Kidney (tissue), 13 donors: ENCODE measurements at regions not wholly inside any gene's neighbourhood (a gene's known extent, or its start where the extent isn't known, plus 50 kb on each side); places are given as distances from the start of the nearest gene placed in this dataset.

Experiments used
- DNase-seq, 5 donors: peaks; one replicate each; pipeline ENCODE4 v3.0.0-alpha.2; 2013 to 2020
- FAIRE-seq: peaks from 2 replicates; lab custom pipeline; 2012; peaks lifted over from hg19 to GRCh38; lab: Jason Lieb, UNC
- H3K27ac ChIP-seq, 2 donors: one replicate each; pipeline ENCODE4 v1.7.0; 2013; ENCODE audit warnings: low read depth in 2 of 2, low read length in 2 of 2, inconsistent platforms in 1 of 2
- H3K27me3 ChIP-seq: one replicate; pipeline ENCODE4 v1.7.1; 2013; ENCODE audit warnings: low read length, inconsistent platforms; ENCODE audit not compliant: control insufficient read depth, insufficient read depth
- H3K36me3 ChIP-seq, 3 donors: one replicate each; pipeline versions ENCODE4 v1.7.0 to v1.7.1; 2013; ENCODE audit warnings: low read length in 3 of 3, control low read depth in 1 of 3, inconsistent platforms in 1 of 3; ENCODE audit not compliant: insufficient read depth in 3 of 3, control insufficient read depth in 2 of 3
- H3K4me1 ChIP-seq, 3 donors: one replicate each; pipeline versions ENCODE4 v1.7.0 to v1.7.1; 2013; ENCODE audit warnings: low read length in 3 of 3, inconsistent platforms in 1 of 3, low read depth in 1 of 3; ENCODE audit not compliant: control insufficient read depth in 2 of 3, insufficient read depth in 2 of 3
- H3K4me3 ChIP-seq, 3 donors: one replicate each; pipeline versions ENCODE4 v1.7.0 to v1.8.1; 2013; ENCODE audit warnings: low read length in 3 of 3, control low read depth in 1 of 3, inconsistent platforms in 1 of 3
- H3K9ac ChIP-seq, 3 donors: one replicate each; pipeline versions ENCODE4 v1.7.0 to v1.7.1; 2013; ENCODE audit warnings: low read length in 3 of 3, control low read depth in 1 of 3, inconsistent platforms in 1 of 3
- H3K9me3 ChIP-seq, 3 donors: one replicate each; pipeline versions ENCODE4 v1.7.0 to v1.7.1; 2013; ENCODE audit warnings: low read length in 3 of 3, control low read depth in 1 of 3, inconsistent platforms in 1 of 3; ENCODE audit not compliant: control insufficient read depth in 2 of 3, insufficient read depth in 1 of 3
- intact Hi-C: fragments of 100-400 bp; cut with DNase I; formaldehyde crosslinking; loops from one replicate; pipeline ENCODE4 v1.11.1; 2022
- TF ChIP-seq, protein P1 (sequence below): IDR thresholded peaks from 3 replicates; pipeline ENCODE4 v1.5.1; 2012; ENCODE audit warnings: mild to moderate bottlenecking, moderate library complexity, borderline replicate concordance; ENCODE audit not compliant: insufficient read depth; ENCODE audit errors: extremely low read depth
- donor health status: control.
- donor health status: control.
- donor health status: control.
- donor health status: control.
- donor health status: control.
- donor health status: DM: yes; HTN: yes; CAD: no.
- donor health status: Normal renal cell carcinoma (clear cell type).

DNA sequence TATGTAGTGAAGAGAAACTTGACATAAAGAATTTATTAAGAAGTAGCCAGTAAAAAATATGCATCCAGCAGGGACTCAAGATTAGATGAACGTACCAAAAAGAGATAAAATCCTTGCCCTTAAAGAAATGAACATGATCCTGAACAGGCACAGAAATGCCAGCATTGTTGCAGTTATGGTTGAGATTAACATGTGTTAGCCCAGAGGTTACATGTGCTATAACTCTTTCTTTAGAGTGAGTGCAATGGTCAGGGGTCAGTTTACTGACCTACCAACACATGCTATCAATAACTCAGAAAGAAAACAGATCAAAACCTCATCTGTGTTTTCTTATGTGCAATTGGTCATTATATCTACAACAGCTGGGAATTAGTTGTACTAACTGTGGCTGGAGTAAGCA is 166.1 kb upstream of the NDST3 start:
- no peak for FAIRE-seq
- H3K4me1 ChIP-seq, result no peaks in the 10 kb centered on the region
- intact Hi-C loops, result no loop called here
- TF ChIP-seq, protein P1, sequence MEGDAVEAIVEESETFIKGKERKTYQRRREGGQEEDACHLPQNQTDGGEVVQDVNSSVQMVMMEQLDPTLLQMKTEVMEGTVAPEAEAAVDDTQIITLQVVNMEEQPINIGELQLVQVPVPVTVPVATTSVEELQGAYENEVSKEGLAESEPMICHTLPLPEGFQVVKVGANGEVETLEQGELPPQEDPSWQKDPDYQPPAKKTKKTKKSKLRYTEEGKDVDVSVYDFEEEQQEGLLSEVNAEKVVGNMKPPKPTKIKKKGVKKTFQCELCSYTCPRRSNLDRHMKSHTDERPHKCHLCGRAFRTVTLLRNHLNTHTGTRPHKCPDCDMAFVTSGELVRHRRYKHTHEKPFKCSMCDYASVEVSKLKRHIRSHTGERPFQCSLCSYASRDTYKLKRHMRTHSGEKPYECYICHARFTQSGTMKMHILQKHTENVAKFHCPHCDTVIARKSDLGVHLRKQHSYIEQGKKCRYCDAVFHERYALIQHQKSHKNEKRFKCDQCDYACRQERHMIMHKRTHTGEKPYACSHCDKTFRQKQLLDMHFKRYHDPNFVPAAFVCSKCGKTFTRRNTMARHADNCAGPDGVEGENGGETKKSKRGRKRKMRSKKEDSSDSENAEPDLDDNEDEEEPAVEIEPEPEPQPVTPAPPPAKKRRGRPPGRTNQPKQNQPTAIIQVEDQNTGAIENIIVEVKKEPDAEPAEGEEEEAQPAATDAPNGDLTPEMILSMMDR, result no peak
- H3K9me3 ChIP-seq, result no peaks in the 10 kb centered on the region
- H3K27me3 ChIP-seq, result no peaks in the 10 kb centered on the region
- no peaks in the 10 kb centered on the region for H3K36me3 ChIP-seq
- H3K27ac ChIP-seq, result no peak overlapping the region
- DNase-seq, result no peak
- no peak overlapping the region for H3K4me3 ChIP-seq
- H3K9ac ChIP-seq, result no peak overlapping the region

DNA sequence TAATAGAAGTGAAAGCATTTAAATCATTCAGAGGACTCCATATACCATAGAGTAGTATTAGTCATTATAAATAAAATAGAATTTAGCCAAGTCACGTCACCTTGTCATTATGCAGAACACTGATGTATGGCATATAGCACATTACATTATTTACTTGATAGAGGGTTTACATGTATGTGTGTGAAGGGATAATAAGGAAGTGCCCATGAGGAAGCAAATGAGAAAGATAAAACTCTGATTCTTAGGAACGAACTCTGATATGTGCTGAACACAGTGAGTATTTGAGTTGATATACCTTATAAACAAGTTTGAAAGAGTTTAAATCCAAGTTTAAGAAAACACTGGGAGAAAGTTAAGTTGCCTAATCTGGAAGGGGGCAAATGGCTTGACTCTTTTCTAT is 160.5 kb upstream of the NDST3 start:
- no peak overlapping the region for H3K9ac ChIP-seq
- no peak overlapping the region for H3K27ac ChIP-seq
- no peaks in the 10 kb centered on the region for H3K4me1 ChIP-seq
- H3K9me3 ChIP-seq, result no peaks in the 10 kb centered on the region
- FAIRE-seq (no peak), DNase-seq (no peak)
- H3K27me3 ChIP-seq, result no peaks in the 10 kb centered on the region
- TF ChIP-seq, protein P1, result no peak
- H3K4me3 ChIP-seq, result no peak overlapping the region
- intact Hi-C loops, result no loop called here
- H3K36me3 ChIP-seq, result no peaks in the 10 kb centered on the region

DNA sequence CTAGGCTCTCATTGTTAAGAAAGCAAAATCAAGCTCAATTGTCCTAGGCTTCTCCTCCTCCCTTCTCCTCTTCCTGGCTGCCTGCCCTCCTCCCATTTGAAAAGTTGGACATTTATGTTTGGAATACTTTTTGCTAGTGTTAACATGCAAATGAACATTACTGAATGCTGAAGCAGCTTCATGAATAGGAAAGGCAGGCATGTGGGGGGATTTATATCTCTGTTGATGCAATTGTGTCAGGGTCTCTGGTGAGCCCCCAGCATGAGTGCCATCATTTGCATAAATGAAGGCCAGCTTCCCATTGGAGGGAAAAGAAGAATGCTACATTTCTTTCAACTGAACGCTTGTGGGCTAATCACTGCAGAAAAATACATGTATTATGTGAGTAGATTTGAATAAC is 160.1 kb upstream of the NDST3 start:
- no peak for FAIRE-seq
- H3K36me3 ChIP-seq, result no peaks in the 10 kb centered on the region
- TF ChIP-seq, protein P1, result no peak

DNA sequence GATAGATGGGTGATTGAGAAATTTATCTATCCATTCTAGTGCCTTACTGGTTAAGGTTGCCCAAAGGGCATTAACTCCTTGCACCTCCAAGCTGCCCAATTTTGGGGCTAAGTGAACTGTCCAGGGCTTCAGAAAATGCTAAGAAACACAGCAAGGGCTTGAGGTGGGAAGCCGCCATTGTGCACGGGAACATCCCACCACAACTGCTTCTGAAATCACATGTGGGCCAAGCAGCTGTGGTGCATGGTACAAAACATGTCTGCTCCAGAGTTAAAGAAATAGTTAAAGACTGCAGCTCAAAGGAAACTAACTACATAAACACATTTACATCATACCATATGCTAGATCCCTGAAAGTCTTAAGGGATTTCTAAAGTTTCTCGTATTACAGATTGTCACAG is 144.3 kb upstream of the NDST3 start:
- Histone ChIP-seq H3K27ac (no peak overlapping the region), H3K9me3 (no peaks in the 10 kb centered on the region), H3K4me3 (no peak overlapping the region), H3K36me3 (no peaks in the 10 kb centered on the region), H3K27me3 (no peaks in the 10 kb centered on the region), H3K4me1 (no peaks in the 10 kb centered on the region), H3K9ac (no peak overlapping the region)
- FAIRE-seq, result no peak
- TF ChIP-seq, protein P1, result no peak
- intact Hi-C loops, result no loop called here
- DNase-seq, result no peak

More for the DNA sequence above, 160.1 kb upstream of the NDST3 start:
- DNase-seq, result no peak
- no peak overlapping the region for H3K4me3 ChIP-seq
- H3K9me3 ChIP-seq, result no peaks in the 10 kb centered on the region
- H3K27me3 ChIP-seq, result no peaks in the 10 kb centered on the region
- no peaks in the 10 kb centered on the region for H3K4me1 ChIP-seq
- intact Hi-C loops, result no loop called here
- H3K27ac ChIP-seq, result no peak overlapping the region
- no peak overlapping the region for H3K9ac ChIP-seq
